ENCODE measurements at regions not wholly inside any gene's neighbourhood (a gene's known extent, or its start where the extent isn't known, plus 50 kb on each side); places are given as distances from the start of the nearest gene placed in this dataset.

DNA sequence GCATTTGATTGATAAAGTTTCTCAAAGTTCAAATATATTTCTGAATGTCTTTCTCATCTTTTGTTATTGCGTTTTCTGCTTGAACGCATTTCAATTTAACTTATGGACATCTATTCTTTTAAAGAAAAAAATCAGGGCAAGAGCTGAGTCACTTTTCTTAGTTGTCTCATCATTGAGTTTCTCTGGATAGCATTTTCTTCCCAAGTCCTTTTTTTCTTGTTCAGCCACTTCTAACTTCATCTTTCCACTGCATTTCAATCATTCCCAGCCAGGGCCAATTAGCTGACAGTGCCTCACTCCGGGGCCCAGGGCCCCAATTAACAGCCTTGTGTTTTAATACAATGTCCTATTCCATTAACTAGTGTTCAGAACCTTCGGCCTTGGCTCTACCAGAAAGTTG, 216.3 kb downstream of the B3GLCT start:
- Histone ChIP-seq H2AK5ac (ENCODE audit: low read depth, low read length) (no peak overlapping the region), H4K20me1 (replicated peaks in 1 of 2; ENCODE audit: control insufficient read depth in 1 of 2, insufficient read depth in 2 of 2, low read length in 2 of 2) (no peaks in the 10 kb centered on the region), H2BK5ac (ENCODE audit: low read depth, low read length) (no peak overlapping the region), H3K4me2 (ENCODE audit: insufficient read depth in 1 of 2, low read depth in 2 of 2, low read length in 2 of 2) (no peak overlapping the region), H3K9me3 (ENCODE audit: insufficient read depth in 2 of 2, low read depth in 1 of 2, low read length in 1 of 2) (no peaks in the 10 kb centered on the region), H2BK120ac (replicated peaks; ENCODE audit: low read depth, low read length) (no peak overlapping the region), H3K18ac (ENCODE audit: extremely low read depth, low read length) (no peak overlapping the region), H3K27ac (ENCODE audit: low read depth, low read length) (no peak overlapping the region), H3K56ac (replicated peaks; ENCODE audit: insufficient read length, low read depth, low read length) (no peak overlapping the region), H3K9ac (replicated peaks in 1 of 4; ENCODE audit: extremely low read depth in 1 of 4, low read depth in 3 of 4, low read length in 3 of 4) (no peak overlapping the region), H2AFZ (ENCODE audit: low read length) (peak overlapping the region; percentile 10; the same call in 1 of the 2 replicates), H3K27me3 (replicated peaks in 1 of 4; ENCODE audit: control insufficient read depth in 3 of 4, extremely low read depth in 1 of 4, insufficient read depth in 3 of 4, low read length in 3 of 4) (no peaks in the 10 kb centered on the region), H3K14ac (ENCODE audit: insufficient read length) (no peak overlapping the region), H2BK15ac (ENCODE audit: low read length) (no peak overlapping the region), H4K5ac (ENCODE audit: insufficient read length, low read depth, low read length) (no peak overlapping the region), H3K79me1 (ENCODE audit: low read depth, low read length) (no peaks in the 10 kb centered on the region), H3K4ac (replicated peaks; ENCODE audit: insufficient read length, low read depth, low read length) (no peak overlapping the region), H3K4me1 (replicated peaks in 1 of 4; ENCODE audit: control insufficient read depth in 3 of 4, insufficient read depth in 4 of 4, low read length in 3 of 4) (no peaks in the 10 kb centered on the region), H4K8ac (ENCODE audit: extremely low read depth, insufficient read depth, low read length) (no peak overlapping the region), H3K4me3 (ENCODE audit: extremely low read depth in 1 of 4, insufficient read depth in 2 of 4, low read depth in 3 of 4, low read length in 4 of 4) (no peak overlapping the region), H4K91ac (replicated peaks; ENCODE audit: insufficient read length, low read length) (no peak overlapping the region), H3K23me2 (ENCODE audit: low read depth, low read length) (no peaks in the 10 kb centered on the region), H3K79me2 (ENCODE audit: control insufficient read depth in 1 of 2, insufficient read depth in 2 of 2, low read length in 2 of 2) (no peaks in the 10 kb centered on the region), H2BK20ac (ENCODE audit: low read length) (no peak overlapping the region), H3K23ac (ENCODE audit: insufficient read length) (no peak overlapping the region), H2BK12ac (ENCODE audit: low read depth, low read length) (no peak overlapping the region), H3K36me3 (ENCODE audit: control insufficient read depth in 2 of 4, insufficient read depth in 4 of 4, low read length in 3 of 4) (no peaks in the 10 kb centered on the region)
- ChIA-PET POLR2A (ENCODE audit: partially characterized antibody) (no interaction called here), CTCF (ENCODE audit: partially characterized antibody) (interaction anchor here (0.9 to 5.1 kb wide), 4 partner anchors 11 to 180 kb away, joined by 3 to 27 read pairs (median 4); no protein-coding TSS in a partner anchor)
- WGBS, 2 experiments (ENCODE audit: extremely low coverage in 1 of 2, insufficient coverage in 1 of 2, insufficient read length in 1 of 2, insufficient replicate concordance in 2 of 2, low coverage in 1 of 2, low lambda C conversion rate in 2 of 2, missing lambda C conversion rate in 1 of 2) = 86% methylated on average over 4 of the region's 4 CpGs; no CpG with 5 or more reads in 1 of the 2 experiments
- FAIRE-seq = no peak
- DNase-seq (ENCODE audit: low read depth in 1 of 2, low spot score in 2 of 2) = no peak
- TF ChIP-seq JUN (IDR thresholded peaks at IDR 0.05; ENCODE audit: low read depth, low read length) = no peak
- no peak for TF ChIP-seq KDM5A (IDR thresholded peaks at IDR 0.05; ENCODE audit: low read length)
- TF ChIP-seq CEBPB (IDR thresholded peaks at IDR 0.05; ENCODE audit: low read depth, low read length) = no peak
- TF ChIP-seq RFX5 (IDR thresholded peaks at IDR 0.05; ENCODE audit: borderline replicate concordance, low read depth, low read length) = no peak
- TF ChIP-seq SIRT6 (IDR thresholded peaks at IDR 0.05; ENCODE audit: low read length) = no peak
- TF ChIP-seq ATF3 (IDR thresholded peaks at IDR 0.05; ENCODE audit: insufficient read depth, low read depth, low read length) = no peak
- no peak for TF ChIP-seq CBX8 (IDR thresholded peaks at IDR 0.05; ENCODE audit: borderline replicate concordance, low read depth, low read length)
- no peak for TF ChIP-seq EGR1 (IDR thresholded peaks at IDR 0.05; ENCODE audit: borderline replicate concordance, low read depth, low read length)
- TF ChIP-seq, protein P1, sequence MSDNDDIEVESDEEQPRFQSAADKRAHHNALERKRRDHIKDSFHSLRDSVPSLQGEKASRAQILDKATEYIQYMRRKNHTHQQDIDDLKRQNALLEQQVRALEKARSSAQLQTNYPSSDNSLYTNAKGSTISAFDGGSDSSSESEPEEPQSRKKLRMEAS (IDR thresholded peaks at IDR 0.05) = no peak
- TF ChIP-seq ZNF274 (IDR thresholded peaks at IDR 0.05; ENCODE audit: borderline replicate concordance, extremely low read depth, low read length) = no peak
- no peak for TF ChIP-seq NANOG (IDR thresholded peaks at IDR 0.05; ENCODE audit: insufficient read depth, low read depth, low read length, poor library complexity, severe bottlenecking)
- TF ChIP-seq KDM4A (IDR thresholded peaks at IDR 0.05; ENCODE audit: low read depth, low read length, severe bottlenecking) = no peak
- TF ChIP-seq SAP30 (IDR thresholded peaks at IDR 0.05; ENCODE audit: insufficient read depth, insufficient replicate concordance, low read length) = no peak
- no peak for TF ChIP-seq TAF7 (optimal IDR thresholded peaks at IDR 0.05; ENCODE audit: borderline replicate concordance, low read depth, low read length)
